Ovary (tissue), 3 donors: ENCODE measurements at regions not wholly inside any gene's neighbourhood (a gene's known extent, or its start where the extent isn't known, plus 50 kb on each side); places are given as distances from the start of the nearest gene placed in this dataset.

Experiments
- CTCF ChIP-seq, 3 donors: fragments of 450-650 bp in 2 of 3; fragments of 200-600 bp in 1 of 3; IDR thresholded peaks; one replicate each; pipeline versions ENCODE4 v1.5.1 to v1.8.0; 2016 to 2022; ENCODE audit warnings: antibody characterized with exemption in 3 of 3, mild to moderate bottlenecking in 1 of 3
- EP300 ChIP-seq: sonication (generic); formaldehyde crosslinking; IDR thresholded peaks from one replicate; pipeline ENCODE4 v1.6.1; 2017; ENCODE audit warnings: antibody characterized with exemption
- POLR2A ChIP-seq: fragments of 450-650 bp; IDR thresholded peaks from one replicate; pipeline ENCODE4 v1.6.1; 2017; ENCODE audit warnings: antibody characterized with exemption, mild to moderate bottlenecking, moderate library complexity
- donor health status: DM: no; HTN: no; CAD: no.

GRCh38 chr9:106419829-106420228 is 443.1 kb upstream of the ZNF462 start:
- TF ChIP-seq CTCF (IDR thresholded peaks at IDR 0.05) (no peak), POLR2A (no peak), EP300 (no peak)
